Activated CD8-positive, alpha-beta T cell treated with anti-CD3 and anti-CD28 coated beads for 36 hours (primary cell): ENCODE measurements at regions not wholly inside any gene's neighbourhood (a gene's known extent, or its start where the extent isn't known, plus 50 kb on each side); places are given as distances from the start of the nearest gene placed in this dataset.

Experiments
- ATAC-seq: fragments of 200-7000 bp; cut with Tn5 transposase; one replicate; pipeline ENCODE4 v1.10.0; 2021; ENCODE audit warnings: mild to moderate bottlenecking, moderate library complexity
- CTCF ChIA-PET: fragments of 350-600 bp; sonication (Branson Sonifier 250); formaldehyde crosslinking; loops from one replicate; lab custom pipeline; 2021; ENCODE audit warnings: antibody characterized with exemption; lab: Charles Lee
- POLR2A ChIA-PET: fragments of 350-600 bp; sonication (Branson Sonifier 250); formaldehyde crosslinking; loops from one replicate; lab custom pipeline; 2021; ENCODE audit warnings: antibody characterized with exemption; lab: Charles Lee
- DNase-seq: peaks from one replicate; pipeline ENCODE4 v3.0.0-alpha.2; 2020
- H3K27ac Mint-ChIP-seq: one replicate; pipeline ENCODE4 v1.8.0; 2021; ENCODE audit warnings: mild to moderate bottlenecking, mixed read lengths
- H3K27me3 Mint-ChIP-seq: one replicate; pipeline ENCODE4 v1.8.0; 2021; ENCODE audit warnings: mixed read lengths
- H3K36me3 Mint-ChIP-seq: one replicate; pipeline ENCODE4 v1.8.0; 2021; ENCODE audit warnings: low read depth, mixed read lengths
- H3K4me1 Mint-ChIP-seq: one replicate; pipeline ENCODE4 v1.8.0; 2021; ENCODE audit warnings: low read depth, mixed read lengths
- H3K4me3 Mint-ChIP-seq: one replicate; pipeline ENCODE4 v1.8.0; 2021; ENCODE audit warnings: mild to moderate bottlenecking, moderate library complexity, mixed read lengths
- H3K9me3 Mint-ChIP-seq: one replicate; pipeline ENCODE4 v1.8.0; 2021; ENCODE audit warnings: mixed read lengths
- intact Hi-C: fragments of 100-400 bp; cut with micrococcal nuclease; formaldehyde crosslinking; loops from one replicate; pipeline ENCODE4 v1.10.0; 2022
- TF ChIP-seq, protein P1 (sequence below): fragments of 200-600 bp; IDR thresholded peaks from one replicate; pipeline ENCODE4 v1.8.0; 2022; ENCODE audit warnings: antibody characterized with exemption, mild to moderate bottlenecking

DNA sequence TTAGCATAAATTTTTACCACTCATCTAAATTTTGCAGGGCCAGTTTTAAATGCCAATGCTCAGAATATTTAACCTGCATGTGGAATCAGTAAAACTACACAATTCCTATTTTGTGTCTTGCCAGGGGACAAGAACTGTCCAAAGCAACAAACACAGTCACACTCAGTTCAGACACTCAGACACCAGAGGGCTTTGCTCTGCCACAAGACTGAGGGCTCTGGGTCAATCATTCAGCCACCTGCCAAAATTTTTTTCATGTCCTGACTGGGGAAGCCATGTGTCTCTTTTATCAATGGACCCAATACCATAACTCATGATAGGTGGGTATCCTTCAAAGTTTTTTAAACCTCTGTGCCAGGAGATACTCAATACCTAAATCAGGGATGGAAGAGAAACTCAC is 304.0 kb upstream of the ANO3 start:
- TF ChIP-seq, protein P1, sequence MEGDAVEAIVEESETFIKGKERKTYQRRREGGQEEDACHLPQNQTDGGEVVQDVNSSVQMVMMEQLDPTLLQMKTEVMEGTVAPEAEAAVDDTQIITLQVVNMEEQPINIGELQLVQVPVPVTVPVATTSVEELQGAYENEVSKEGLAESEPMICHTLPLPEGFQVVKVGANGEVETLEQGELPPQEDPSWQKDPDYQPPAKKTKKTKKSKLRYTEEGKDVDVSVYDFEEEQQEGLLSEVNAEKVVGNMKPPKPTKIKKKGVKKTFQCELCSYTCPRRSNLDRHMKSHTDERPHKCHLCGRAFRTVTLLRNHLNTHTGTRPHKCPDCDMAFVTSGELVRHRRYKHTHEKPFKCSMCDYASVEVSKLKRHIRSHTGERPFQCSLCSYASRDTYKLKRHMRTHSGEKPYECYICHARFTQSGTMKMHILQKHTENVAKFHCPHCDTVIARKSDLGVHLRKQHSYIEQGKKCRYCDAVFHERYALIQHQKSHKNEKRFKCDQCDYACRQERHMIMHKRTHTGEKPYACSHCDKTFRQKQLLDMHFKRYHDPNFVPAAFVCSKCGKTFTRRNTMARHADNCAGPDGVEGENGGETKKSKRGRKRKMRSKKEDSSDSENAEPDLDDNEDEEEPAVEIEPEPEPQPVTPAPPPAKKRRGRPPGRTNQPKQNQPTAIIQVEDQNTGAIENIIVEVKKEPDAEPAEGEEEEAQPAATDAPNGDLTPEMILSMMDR, result no peak
- H3K27ac Mint-ChIP-seq, result no peak overlapping the region
- H3K36me3 Mint-ChIP-seq, result no peaks in the 10 kb centered on the region
- no peak for DNase-seq
- H3K4me1 Mint-ChIP-seq, result no peaks in the 10 kb centered on the region
- no peak overlapping the region for H3K4me3 Mint-ChIP-seq
- no peak for ATAC-seq
- POLR2A ChIA-PET, result no interaction called here
- H3K27me3 Mint-ChIP-seq, result no peaks in the 10 kb centered on the region
- CTCF ChIA-PET, result no interaction called here
- intact Hi-C loops, result no loop called here
- H3K9me3 Mint-ChIP-seq, result peaks cover 10% of the 10 kb centered on the region

DNA sequence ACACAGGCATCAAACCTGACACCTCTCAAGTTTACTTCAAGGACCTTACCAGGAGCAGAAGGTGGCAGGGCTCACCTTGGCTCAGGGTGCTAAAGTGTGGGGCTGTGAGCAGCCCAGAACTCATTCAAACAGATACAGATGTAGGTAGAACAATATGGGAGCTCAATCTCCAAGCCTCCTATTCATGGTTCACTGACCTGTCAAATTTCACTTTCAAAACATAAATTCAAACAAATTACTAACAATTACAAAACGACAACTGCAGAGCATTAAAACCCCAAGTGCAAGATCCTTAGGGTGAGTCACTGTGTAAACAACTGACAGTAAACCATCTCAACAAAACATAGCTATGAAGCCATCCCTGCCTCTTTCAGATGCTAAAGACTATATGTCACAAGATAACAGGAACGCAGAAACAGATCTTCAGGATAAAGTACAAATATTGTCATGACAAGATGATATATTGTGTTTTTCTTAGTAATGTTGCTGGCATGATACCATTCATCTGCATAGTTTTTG is 303.5 kb upstream of the ANO3 start:
- H3K4me1 Mint-ChIP-seq, result no peaks in the 10 kb centered on the region
- H3K4me3 Mint-ChIP-seq, result no peak overlapping the region
- no peaks in the 10 kb centered on the region for H3K36me3 Mint-ChIP-seq
- H3K27ac Mint-ChIP-seq, result no peak overlapping the region
- POLR2A ChIA-PET, result no interaction called here
- H3K27me3 Mint-ChIP-seq, result no peaks in the 10 kb centered on the region
- peaks cover 12% of the 10 kb centered on the region for H3K9me3 Mint-ChIP-seq
- TF ChIP-seq, protein P1, result no peak
- CTCF ChIA-PET, result no interaction called here
- no peak for ATAC-seq
- no peak for DNase-seq
- intact Hi-C loops, result no loop called here

DNA sequence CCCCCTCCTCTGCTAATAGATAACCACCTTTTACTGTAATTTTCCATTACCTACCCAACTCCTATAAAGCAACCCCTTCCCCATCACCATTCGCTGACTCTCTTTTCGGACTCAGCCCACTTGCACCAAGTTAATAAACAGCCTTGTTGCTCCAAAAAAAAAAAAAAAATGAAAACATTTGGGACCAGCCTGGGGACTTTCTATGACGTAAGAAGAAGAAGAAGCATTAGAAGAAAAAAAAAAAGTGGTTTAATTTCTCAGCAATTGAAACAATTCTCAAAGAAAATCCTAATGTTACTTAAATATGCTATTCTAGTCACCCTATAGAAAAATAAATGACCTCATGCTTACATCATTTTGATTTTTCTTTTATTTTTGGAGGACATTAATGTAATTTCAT is 301.5 kb upstream of the ANO3 start:
- POLR2A ChIA-PET, result no interaction called here
- DNase-seq, result no peak
- Mint-ChIP-seq H3K36me3 (no peaks in the 10 kb centered on the region), H3K4me1 (no peaks in the 10 kb centered on the region), H3K27ac (no peak overlapping the region), H3K9me3 (peaks cover 10% of the 10 kb centered on the region), H3K27me3 (no peaks in the 10 kb centered on the region), H3K4me3 (no peak overlapping the region)
- intact Hi-C loops, result no loop called here
- ATAC-seq, result no peak
- CTCF ChIA-PET, result no interaction called here
- TF ChIP-seq, protein P1, result no peak

DNA sequence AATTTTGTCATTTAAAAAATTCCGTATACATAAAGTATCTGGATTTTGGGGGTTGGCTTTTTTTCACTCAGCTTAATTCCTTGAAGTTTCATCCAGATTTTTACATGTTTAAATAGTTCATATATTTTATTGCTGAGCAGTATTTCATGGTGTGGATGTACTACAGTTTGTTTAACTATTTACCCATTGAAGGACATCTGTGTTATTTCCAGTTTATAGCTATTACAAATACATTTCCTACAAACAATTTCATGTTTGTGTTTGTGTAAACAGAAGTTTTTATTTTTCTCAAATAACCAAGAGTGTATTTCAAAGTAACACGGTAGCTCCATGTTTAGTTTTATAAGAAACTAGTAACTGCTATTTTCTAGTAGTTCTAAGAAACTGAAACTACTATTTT is 299.7 kb upstream of the ANO3 start:
- Mint-ChIP-seq H3K9me3 (peaks cover 6% of the 10 kb centered on the region), H3K4me1 (no peaks in the 10 kb centered on the region), H3K27me3 (no peaks in the 10 kb centered on the region), H3K4me3 (no peak overlapping the region), H3K27ac (no peak overlapping the region), H3K36me3 (no peaks in the 10 kb centered on the region)
- ChIA-PET CTCF (no interaction called here), POLR2A (no interaction called here)
- ATAC-seq (no peak), DNase-seq (no peak)
- TF ChIP-seq, protein P1, result no peak
- intact Hi-C loops, result no loop called here

DNA sequence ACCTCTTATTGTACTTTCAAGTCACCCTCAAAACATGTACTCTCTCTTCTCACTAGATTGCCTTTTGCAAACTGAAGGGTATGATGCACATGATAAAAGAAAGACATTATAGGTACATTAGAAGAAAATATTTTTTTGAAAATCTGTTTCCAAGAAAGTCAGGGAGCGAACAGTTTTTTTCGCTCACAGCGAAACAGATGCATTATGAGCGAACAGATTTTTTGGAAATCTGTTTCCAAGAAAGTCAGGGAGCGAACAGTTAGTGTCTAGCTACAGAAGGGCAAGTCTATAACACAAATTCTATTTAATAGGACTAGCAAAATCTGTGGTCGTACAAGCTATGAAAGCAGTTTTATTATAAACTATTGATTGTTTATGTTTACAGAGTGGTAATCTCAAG is 296.2 kb upstream of the ANO3 start:
- no peaks in the 10 kb centered on the region for H3K4me1 Mint-ChIP-seq
- no peak overlapping the region for H3K27ac Mint-ChIP-seq
- no peaks in the 10 kb centered on the region for H3K36me3 Mint-ChIP-seq
- TF ChIP-seq, protein P1, result no peak
- H3K27me3 Mint-ChIP-seq, result no peaks in the 10 kb centered on the region
- CTCF ChIA-PET, result no interaction called here
- DNase-seq (no peak), ATAC-seq (no peak)
- POLR2A ChIA-PET, result no interaction called here
- peaks cover 4% of the 10 kb centered on the region for H3K9me3 Mint-ChIP-seq
- intact Hi-C loops, result no loop called here
- no peak overlapping the region for H3K4me3 Mint-ChIP-seq
